CD4-positive, alpha-beta T cell treated with Interferon alpha-2 for 1 hour (primary cell): ENCODE measurements at regions not wholly inside any gene's neighbourhood (a gene's known extent, or its start where the extent isn't known, plus 50 kb on each side); places are given as distances from the start of the nearest gene placed in this dataset.

Experiments
- DNase-seq, 2 donors: peaks; one replicate each; pipeline ENCODE4 v3.0.0-alpha.2; 2020 to 2022

GRCh38 chr5:67308988-67309688 is 112.5 kb upstream of the CD180 start:
- DNase-seq = no peak

DNA sequence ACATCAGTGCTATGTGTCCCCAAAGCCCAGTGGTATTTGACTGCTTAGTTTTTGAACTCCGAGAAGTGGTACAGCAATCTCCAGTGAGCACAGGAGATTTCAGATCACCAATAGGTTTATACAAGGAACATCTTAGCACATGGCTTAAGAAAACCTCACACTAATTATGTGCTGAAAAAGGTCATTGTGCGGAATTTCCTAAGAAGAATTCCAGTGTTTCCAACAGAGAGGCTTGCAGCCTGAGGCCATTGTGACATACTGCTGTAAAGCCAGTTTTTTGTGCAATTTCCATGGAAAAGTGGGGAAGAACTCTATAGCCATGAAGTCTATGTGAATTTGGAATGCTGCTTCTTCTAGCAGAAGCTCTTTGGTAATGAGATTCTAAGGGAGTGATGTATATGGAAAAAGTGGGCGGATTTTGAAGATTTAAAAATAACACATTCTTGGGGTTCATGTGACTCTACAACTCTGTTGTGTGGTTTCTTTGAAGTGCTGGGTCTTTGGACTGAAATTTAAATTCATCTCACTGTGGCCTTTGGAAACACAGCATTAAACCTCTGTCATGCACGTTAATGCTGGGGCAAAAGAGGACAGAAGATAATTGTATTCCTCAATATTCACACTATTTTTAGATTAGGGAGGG is 110.5 kb upstream of the CD180 start:
- DNase-seq = no peak

GRCh38 chr5:67305913-67306710 is 109.5 kb upstream of the CD180 start:
- DNase-seq = no peak

DNA sequence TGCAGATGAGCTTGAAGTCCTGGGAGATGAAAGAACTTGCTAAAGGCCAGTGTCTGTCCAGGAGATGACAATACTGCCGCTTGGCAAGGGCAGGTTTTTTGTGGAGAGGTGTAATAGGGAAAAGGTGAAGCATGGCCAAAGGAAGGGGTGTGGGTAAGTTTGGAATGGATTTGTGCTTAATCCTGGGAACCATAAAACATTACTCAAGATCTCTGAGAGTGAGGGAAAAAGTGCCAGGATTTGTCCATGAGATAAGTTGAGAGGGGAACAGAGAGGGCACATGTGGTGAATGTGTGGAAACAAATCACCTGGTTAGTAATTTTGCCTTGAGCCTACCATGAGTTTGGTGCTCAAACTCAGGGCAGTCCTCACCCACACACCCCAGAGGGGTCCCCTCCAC is 108.8 kb upstream of the CD180 start:
- no peak for DNase-seq

DNA sequence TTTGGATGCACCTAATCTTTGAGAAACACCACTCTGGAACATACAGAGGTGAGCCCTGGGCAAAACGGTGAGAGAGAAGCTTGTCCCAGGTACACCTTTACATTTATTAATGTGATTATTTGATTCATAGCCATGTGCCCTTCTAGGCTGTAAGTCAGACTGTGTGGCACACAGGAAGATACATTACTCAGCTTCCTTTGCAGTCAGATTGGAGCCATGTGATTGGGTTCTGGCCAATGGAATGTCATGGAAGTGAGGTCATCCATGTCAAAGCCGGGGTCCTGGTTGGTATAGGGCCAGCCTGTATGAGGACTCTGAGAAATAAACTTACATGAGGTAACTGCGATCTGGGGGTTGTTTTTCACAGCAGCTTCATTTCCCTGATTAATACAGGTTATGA is 106.8 kb upstream of the CD180 start:
- DNase-seq = no peak

DNA sequence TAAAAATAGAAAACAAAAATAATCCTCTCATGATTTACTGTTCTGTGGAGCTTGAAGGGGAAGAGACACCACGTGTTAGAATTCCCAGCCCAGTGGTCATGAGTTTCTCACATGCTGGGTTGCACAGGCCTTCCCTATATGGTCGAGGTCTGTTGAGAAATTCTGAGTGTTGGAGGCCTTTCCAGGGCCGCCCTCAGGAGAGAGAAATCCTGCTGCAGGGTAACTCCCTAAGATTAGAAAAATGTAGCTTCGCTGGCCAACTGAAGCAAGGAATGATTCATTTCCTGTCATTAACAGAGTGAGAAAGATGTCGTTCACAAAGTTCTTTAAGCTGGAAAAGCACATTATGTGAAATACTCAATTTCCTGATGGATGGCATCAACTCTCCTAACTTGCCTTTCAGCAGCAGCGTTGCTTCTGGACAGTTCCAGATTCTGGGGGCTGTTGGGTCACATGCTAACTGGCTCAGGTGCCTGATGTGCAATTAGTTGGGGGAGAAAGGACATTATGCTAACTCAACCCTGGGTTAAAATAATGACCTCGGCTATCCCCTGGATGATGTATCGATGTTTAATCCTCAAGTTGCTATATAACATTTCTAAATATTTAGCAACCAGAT is 104.8 kb upstream of the CD180 start:
- peak in 1 of 2 donors; percentile 9 for DNase-seq

GRCh38 chr5:67300326-67300725 is 103.7 kb upstream of the CD180 start:
- DNase-seq = no peak

GRCh38 chr5:67299231-67299735 is 102.7 kb upstream of the CD180 start:
- no peak for DNase-seq

DNA sequence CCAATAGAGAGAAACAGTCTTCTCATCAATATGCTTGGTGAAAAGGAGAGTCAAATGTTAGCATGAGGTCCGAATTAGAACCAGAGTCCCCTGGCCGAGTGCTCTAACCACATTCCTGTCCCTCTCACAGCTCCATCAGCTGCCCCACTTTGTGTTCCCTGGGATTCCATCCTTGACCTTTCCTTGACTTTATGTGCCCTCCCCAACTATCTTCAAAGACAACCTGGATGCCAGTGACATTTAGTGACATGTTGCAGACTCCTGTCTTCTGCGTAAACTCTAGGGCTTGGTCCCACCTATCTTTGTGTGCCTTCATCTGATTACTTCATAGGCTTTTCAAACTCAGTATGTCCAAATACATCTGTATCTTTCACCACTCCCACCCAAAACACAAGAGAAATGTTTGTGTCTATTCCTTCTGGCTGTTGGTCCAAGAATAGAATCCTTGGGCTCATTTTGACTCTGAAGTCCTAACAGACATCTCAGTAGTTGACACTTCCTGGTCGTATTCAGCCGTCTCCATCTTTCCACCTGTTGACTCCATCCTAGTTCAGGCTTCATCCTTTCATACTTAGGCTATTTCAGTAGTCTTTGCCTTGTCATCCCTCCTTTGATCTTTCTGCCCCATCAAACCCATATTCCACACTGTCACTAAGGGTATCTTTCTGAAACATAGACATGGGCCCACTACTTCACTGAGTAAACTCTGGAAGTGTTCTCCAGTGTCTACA is 101.4 kb upstream of the CD180 start:
- no peak for DNase-seq

DNA sequence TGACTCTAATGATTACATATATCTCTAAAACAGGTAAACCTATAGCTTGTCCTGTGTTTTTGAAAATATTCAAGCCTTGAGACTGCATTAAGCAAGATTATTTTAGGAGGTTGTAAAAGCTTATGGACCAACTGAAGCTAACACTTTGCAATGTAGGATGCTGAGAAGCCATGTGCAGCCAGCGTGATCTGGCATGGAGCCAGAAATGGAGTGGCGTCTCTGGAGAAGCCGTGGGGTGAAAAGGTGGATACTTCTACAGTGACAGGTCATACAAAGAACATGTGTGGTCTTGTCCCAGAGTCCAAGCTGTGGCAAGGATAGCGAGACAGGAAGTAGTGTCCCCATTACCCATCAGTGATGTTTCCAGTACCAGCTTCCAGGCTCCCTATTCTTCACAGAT is 100.8 kb upstream of the CD180 start:
- no peak for DNase-seq

- no peak for DNase-seq
Measured at GRCh38 chr5:67294266-67294938, 97.8 kb upstream of the CD180 start.

DNA sequence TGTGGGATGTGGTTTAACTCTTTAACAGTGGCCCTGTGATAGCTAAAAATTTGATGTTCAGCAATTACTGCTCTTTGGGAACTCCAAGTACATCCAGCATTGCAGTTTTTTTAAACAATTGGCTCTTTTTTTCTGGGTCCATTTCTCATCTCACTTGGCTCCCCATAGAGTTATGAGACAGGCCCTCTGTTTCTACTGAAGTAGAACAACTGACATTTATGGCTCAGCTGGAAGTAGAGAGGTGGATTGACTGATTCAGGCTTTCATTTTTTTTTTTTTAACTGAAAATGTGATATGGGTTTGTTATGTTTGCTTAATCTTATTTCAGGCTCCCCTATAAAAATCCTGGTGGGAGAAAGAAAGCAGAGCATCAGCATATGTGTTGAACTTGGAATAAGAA is 96.6 kb upstream of the CD180 start:
- no peak for DNase-seq

DNA sequence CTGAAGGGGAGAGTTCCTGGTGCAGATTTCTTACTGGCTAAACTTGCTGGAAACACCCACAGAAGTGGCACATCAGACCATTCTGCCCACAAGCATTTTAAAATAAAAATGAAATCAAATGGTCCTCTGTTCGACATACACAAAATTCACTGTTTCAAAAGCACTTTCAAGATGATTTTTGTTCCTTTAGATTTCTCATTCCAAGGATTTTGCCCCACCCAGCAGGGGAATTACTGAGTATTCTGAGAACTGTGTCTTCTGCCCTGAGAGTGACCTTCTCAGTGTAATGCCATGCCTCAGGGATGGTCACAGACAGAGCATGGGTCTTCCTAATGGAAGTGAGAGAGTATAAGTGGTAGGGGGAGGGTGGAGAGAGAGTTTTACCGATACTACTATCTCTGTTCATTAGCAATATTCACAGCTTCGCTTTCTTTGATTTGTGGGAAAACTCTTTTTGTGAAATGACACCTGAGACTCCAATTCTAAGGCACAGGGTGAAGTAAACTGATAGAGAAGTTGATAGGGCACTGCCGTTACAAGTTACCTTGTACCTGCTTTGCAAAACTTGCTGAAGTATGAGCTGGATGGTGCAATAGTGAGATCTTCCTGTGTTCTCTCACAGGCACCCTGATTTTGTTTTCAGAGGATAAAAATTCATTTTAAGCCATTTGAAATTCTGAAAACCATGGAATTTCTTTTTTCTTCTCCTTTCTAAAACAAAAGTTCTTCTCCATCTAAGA is 95.8 kb upstream of the CD180 start:
- DNase-seq = no peak

GRCh38 chr5:67291671-67292070 is 95.1 kb upstream of the CD180 start:
- DNase-seq = no peak

- DNase-seq = no peak
Measured at GRCh38 chr5:67291066-67291465, 94.5 kb upstream of the CD180 start.

GRCh38 chr5:67290655-67291054 is 94.1 kb upstream of the CD180 start:
- DNase-seq = no peak

DNA sequence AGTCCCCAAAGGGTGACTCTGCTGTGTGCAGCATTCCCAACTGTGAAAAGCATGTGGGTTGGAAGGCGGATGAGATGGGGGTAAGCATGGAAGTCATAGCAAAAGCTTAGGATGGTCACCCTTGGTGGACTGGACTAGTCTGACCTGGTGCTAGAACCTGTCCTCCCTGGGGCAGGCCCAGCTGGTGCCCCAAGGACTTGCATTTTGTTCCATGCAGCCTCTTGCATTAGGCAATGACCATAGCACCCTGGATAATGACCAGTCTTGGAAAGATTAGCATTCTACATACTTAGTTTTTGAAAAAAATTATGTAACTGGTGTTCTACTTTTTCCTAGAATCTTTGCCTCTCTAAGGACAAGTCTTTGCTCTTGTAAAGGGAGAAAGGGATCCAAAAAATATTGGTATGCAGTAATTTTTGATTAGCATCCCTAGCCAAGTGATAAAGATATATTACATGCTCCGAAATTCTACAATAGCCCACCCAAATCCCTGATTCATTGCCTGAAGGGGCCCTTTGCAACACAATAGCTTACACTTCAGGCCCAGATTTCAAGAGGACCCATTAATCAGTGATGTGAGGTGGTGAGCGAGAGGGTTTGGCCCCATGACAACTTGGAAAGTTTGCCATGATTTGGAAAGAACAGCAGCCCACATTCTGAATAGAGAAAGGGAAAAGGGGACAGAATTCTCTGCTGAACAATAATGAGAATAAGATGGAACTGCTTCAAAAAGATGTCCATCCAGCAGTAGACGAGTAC is 93.3 kb upstream of the CD180 start:
- DNase-seq = no peak

GRCh38 chr5:67287510-67288268 is 91.1 kb upstream of the CD180 start:
- DNase-seq = no peak

- no peak for DNase-seq
Measured at GRCh38 chr5:67286006-67286405, 89.4 kb upstream of the CD180 start.

DNA sequence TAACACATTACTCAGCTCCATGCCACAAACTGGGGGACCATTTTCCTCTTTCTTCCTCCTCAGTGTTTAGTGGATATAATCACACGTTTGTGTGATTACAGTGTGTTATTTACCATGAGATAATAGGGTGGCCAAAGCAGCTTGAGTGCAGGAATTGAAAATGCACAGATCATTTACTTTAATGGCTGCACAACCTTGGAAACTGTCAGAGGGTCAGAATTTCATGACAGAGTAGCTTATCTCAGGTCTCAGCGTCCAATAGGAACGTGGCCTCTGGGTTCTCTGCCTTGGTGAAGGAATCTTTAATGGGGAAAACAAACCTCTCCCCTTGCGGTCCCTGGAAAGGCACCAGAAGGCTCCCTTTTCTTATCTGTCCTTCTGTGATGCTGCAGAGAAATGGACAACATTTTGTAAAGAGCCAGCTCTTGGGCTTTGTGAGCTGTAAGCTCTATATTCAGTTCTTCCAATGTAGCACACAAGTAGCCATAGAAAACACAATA is 87.4 kb upstream of the CD180 start:
- DNase-seq = no peak
